ENCODE measurements at regions not wholly inside any gene's neighbourhood (a gene's known extent, or its start where the extent isn't known, plus 50 kb on each side); places are given as distances from the start of the nearest gene placed in this dataset.

GRCh38 chr2:41432459-41432858, 615.4 kb upstream of the PKDCC start:
- CTCF ChIA-PET, result no interaction called here
- H3K4me1 Mint-ChIP-seq, result no peaks in the 10 kb centered on the region
- no peak overlapping the region for H3K27ac Mint-ChIP-seq
- no peak for DNase-seq
- POLR2A ChIA-PET, result no interaction called here
- H3K4me3 Mint-ChIP-seq, result no peak overlapping the region
- H3K9me3 Mint-ChIP-seq, result no peaks in the 10 kb centered on the region
- no peaks in the 10 kb centered on the region for H3K36me3 Mint-ChIP-seq (ENCODE audit: low read depth)
- H3K27me3 Mint-ChIP-seq, result no peaks in the 10 kb centered on the region

GRCh38 chr2:41434991-41435390, 612.8 kb upstream of the PKDCC start:
- Mint-ChIP-seq H3K27me3 (no peaks in the 10 kb centered on the region), H3K27ac (no peak overlapping the region), H3K36me3 (ENCODE audit: low read depth) (no peaks in the 10 kb centered on the region), H3K4me1 (no peaks in the 10 kb centered on the region), H3K9me3 (peaks cover 4% of the 10 kb centered on the region), H3K4me3 (no peak overlapping the region)
- no peak for DNase-seq
- POLR2A ChIA-PET, result no interaction called here
- CTCF ChIA-PET, result no interaction called here

- ChIA-PET POLR2A (no interaction called here), CTCF (no interaction called here)
- H3K27ac Mint-ChIP-seq, result no peak overlapping the region
- peaks cover 4% of the 10 kb centered on the region for H3K9me3 Mint-ChIP-seq
- H3K27me3 Mint-ChIP-seq, result no peaks in the 10 kb centered on the region
- DNase-seq, result no peak
- H3K4me1 Mint-ChIP-seq, result no peaks in the 10 kb centered on the region
- H3K36me3 Mint-ChIP-seq (ENCODE audit: low read depth), result no peaks in the 10 kb centered on the region
- H3K4me3 Mint-ChIP-seq, result no peak overlapping the region
Measured at GRCh38 chr2:41441958-41442357, 605.9 kb upstream of the PKDCC start.

- Mint-ChIP-seq H3K36me3 (ENCODE audit: low read depth) (no peaks in the 10 kb centered on the region), H3K4me3 (no peak overlapping the region), H3K9me3 (no peaks in the 10 kb centered on the region), H3K27ac (no peak overlapping the region), H3K4me1 (no peaks in the 10 kb centered on the region), H3K27me3 (no peaks in the 10 kb centered on the region)
- CTCF ChIA-PET, result no interaction called here
- DNase-seq, result no peak
- POLR2A ChIA-PET, result no interaction called here
Measured at GRCh38 chr2:41445865-41446264, 602.0 kb upstream of the PKDCC start.

- Mint-ChIP-seq H3K4me1 (no peaks in the 10 kb centered on the region), H3K27me3 (no peaks in the 10 kb centered on the region), H3K36me3 (ENCODE audit: low read depth) (no peaks in the 10 kb centered on the region), H3K4me3 (no peak overlapping the region), H3K27ac (no peak overlapping the region), H3K9me3 (no peaks in the 10 kb centered on the region)
- no peak for DNase-seq
- ChIA-PET POLR2A (no interaction called here), CTCF (no interaction called here)
Measured at GRCh38 chr2:41446266-41446665, 601.6 kb upstream of the PKDCC start.

- Mint-ChIP-seq H3K4me3 (no peak overlapping the region), H3K27me3 (no peaks in the 10 kb centered on the region), H3K27ac (no peak overlapping the region), H3K9me3 (no peaks in the 10 kb centered on the region), H3K4me1 (no peaks in the 10 kb centered on the region), H3K36me3 (ENCODE audit: low read depth) (no peaks in the 10 kb centered on the region)
- DNase-seq, result no peak
- ChIA-PET CTCF (no interaction called here), POLR2A (no interaction called here)
Measured at GRCh38 chr2:41448221-41448620, 599.6 kb upstream of the PKDCC start.

- Mint-ChIP-seq H3K27ac (no peak overlapping the region), H3K4me3 (no peak overlapping the region), H3K27me3 (no peaks in the 10 kb centered on the region), H3K9me3 (no peaks in the 10 kb centered on the region), H3K4me1 (no peaks in the 10 kb centered on the region), H3K36me3 (ENCODE audit: low read depth) (no peaks in the 10 kb centered on the region)
- CTCF ChIA-PET, result no interaction called here
- DNase-seq, result no peak
- POLR2A ChIA-PET, result no interaction called here
Measured at GRCh38 chr2:41457026-41457425, 590.8 kb upstream of the PKDCC start.

- Mint-ChIP-seq H3K36me3 (ENCODE audit: low read depth) (no peaks in the 10 kb centered on the region), H3K4me3 (no peak overlapping the region)
Measured at GRCh38 chr2:41460661-41461060, 587.2 kb upstream of the PKDCC start.

GRCh38 chr2:41464395-41464794, 583.4 kb upstream of the PKDCC start:
- H3K4me1 Mint-ChIP-seq, result no peaks in the 10 kb centered on the region
- ChIA-PET CTCF (no interaction called here), POLR2A (no interaction called here)
- no peak overlapping the region for H3K27ac Mint-ChIP-seq
- no peak overlapping the region for H3K4me3 Mint-ChIP-seq
- H3K36me3 Mint-ChIP-seq (ENCODE audit: low read depth), result no peaks in the 10 kb centered on the region
- no peak for DNase-seq
- H3K27me3 Mint-ChIP-seq, result no peaks in the 10 kb centered on the region
- no peaks in the 10 kb centered on the region for H3K9me3 Mint-ChIP-seq

More at GRCh38 chr2:41460661-41461060, 587.2 kb upstream of the PKDCC start:
- H3K27ac Mint-ChIP-seq, result no peak overlapping the region
- POLR2A ChIA-PET, result no interaction called here
- no peaks in the 10 kb centered on the region for H3K4me1 Mint-ChIP-seq
- CTCF ChIA-PET, result interaction anchor here (1.2 kb wide), 1 partner anchor 8 kb away, joined by 3 read pairs; no protein-coding TSS in a partner anchor
- H3K27me3 Mint-ChIP-seq, result no peaks in the 10 kb centered on the region
- no peaks in the 10 kb centered on the region for H3K9me3 Mint-ChIP-seq
- no peak for DNase-seq

- no peaks in the 10 kb centered on the region for H3K27me3 Mint-ChIP-seq
- H3K36me3 Mint-ChIP-seq (ENCODE audit: low read depth), result no peaks in the 10 kb centered on the region
- no peaks in the 10 kb centered on the region for H3K4me1 Mint-ChIP-seq
- ChIA-PET CTCF (no interaction called here), POLR2A (no interaction called here)
- no peaks in the 10 kb centered on the region for H3K9me3 Mint-ChIP-seq
- H3K4me3 Mint-ChIP-seq, result no peak overlapping the region
- H3K27ac Mint-ChIP-seq, result no peak overlapping the region
- no peak for DNase-seq
Measured at GRCh38 chr2:41475959-41476358, 571.9 kb upstream of the PKDCC start.

GRCh38 chr2:41482659-41483058, 565.2 kb upstream of the PKDCC start:
- Mint-ChIP-seq H3K27ac (no peak overlapping the region), H3K36me3 (ENCODE audit: low read depth) (no peaks in the 10 kb centered on the region), H3K4me3 (no peak overlapping the region), H3K9me3 (no peaks in the 10 kb centered on the region), H3K27me3 (no peaks in the 10 kb centered on the region), H3K4me1 (no peaks in the 10 kb centered on the region)
- no peak for DNase-seq
- POLR2A ChIA-PET, result no interaction called here
- CTCF ChIA-PET, result no interaction called here

- Mint-ChIP-seq H3K27ac (no peak overlapping the region), H3K36me3 (ENCODE audit: low read depth) (no peaks in the 10 kb centered on the region), H3K4me3 (no peak overlapping the region), H3K4me1 (no peaks in the 10 kb centered on the region), H3K27me3 (no peaks in the 10 kb centered on the region), H3K9me3 (no peaks in the 10 kb centered on the region)
- CTCF ChIA-PET, result no interaction called here
- POLR2A ChIA-PET, result no interaction called here
- no peak for DNase-seq
Measured at GRCh38 chr2:41483226-41483625, 564.6 kb upstream of the PKDCC start.

GRCh38 chr2:41483982-41484857, 563.6 kb upstream of the PKDCC start:
- POLR2A ChIA-PET, result no interaction called here

GRCh38 chr2:41484858-41485234, 563.0 kb upstream of the PKDCC start:
- Mint-ChIP-seq H3K36me3 (ENCODE audit: low read depth) (no peaks in the 10 kb centered on the region), H3K4me3 (no peak overlapping the region), H3K4me1 (no peaks in the 10 kb centered on the region), H3K9me3 (no peaks in the 10 kb centered on the region), H3K27ac (no peak overlapping the region), H3K27me3 (no peaks in the 10 kb centered on the region)
- POLR2A ChIA-PET, result no interaction called here
- CTCF ChIA-PET, result no interaction called here
- DNase-seq, result no peak

More at GRCh38 chr2:41483982-41484857, 563.6 kb upstream of the PKDCC start:
- Mint-ChIP-seq H3K27ac (no peak overlapping the region), H3K4me1 (no peaks in the 10 kb centered on the region), H3K36me3 (ENCODE audit: low read depth) (no peaks in the 10 kb centered on the region), H3K9me3 (no peaks in the 10 kb centered on the region), H3K4me3 (no peak overlapping the region), H3K27me3 (no peaks in the 10 kb centered on the region)
- CTCF ChIA-PET, result no interaction called here
- no peak for DNase-seq

All from activated CD4-positive, alpha-beta memory T cell treated with anti-CD3 and anti-CD28 coated beads, Interleukin-2, amount 10 ng/mL, durations not matched to agents 7 days and 5 days (primary cell).